SU-DHL-6 (cell line): ENCODE measurements at regions not wholly inside any gene's neighbourhood (a gene's known extent, or its start where the extent isn't known, plus 50 kb on each side); places are given as distances from the start of the nearest gene placed in this dataset.

Experiments used
- CTCF ChIP-seq: fragments of 200-600 bp; sonication (generic); IDR thresholded peaks from one replicate; pipeline ENCODE4 v1.5.1; 2017; ENCODE audit warnings: antibody characterized with exemption, mild to moderate bottlenecking, low read length, moderate library complexity; ENCODE audit not compliant: insufficient read depth, poor library complexity, severe bottlenecking
- EZH2phosphoT487 ChIP-seq: fragments of 200-600 bp; sonication (generic), shearing (Covaris generic); conservative IDR thresholded peaks from 2 replicates; pipeline ENCODE4 v1.6.1; 2018; ENCODE audit warnings: mild to moderate bottlenecking, antibody characterized with exemption, low read length, moderate library complexity, mixed read lengths

- no peak for TF ChIP-seq CTCF
- no peak for TF ChIP-seq EZH2phosphoT487
Measured at GRCh38 chr1:104329278-104329677, 579.6 kb downstream of the AMY1C start.
